HL-60 (cell line): ENCODE measurements at regions not wholly inside any gene's neighbourhood (a gene's known extent, or its start where the extent isn't known, plus 50 kb on each side); places are given as distances from the start of the nearest gene placed in this dataset.

Experiments used
- POLR2AphosphoS5 ChIP-seq: IDR thresholded peaks from 2 replicates; pipeline ENCODE4 v1.6.1; 2012; ENCODE audit warnings: low read depth
- SPI1 ChIP-seq: IDR thresholded peaks from 2 replicates; pipeline ENCODE4 v1.6.1; 2012; ENCODE audit warnings: low read depth, mild to moderate bottlenecking, borderline replicate concordance
- TF ChIP-seq, protein P1 (sequence below): IDR thresholded peaks from one replicate; pipeline ENCODE4 v1.5.1; 2011; ENCODE audit warnings: low read length, control low read depth, inconsistent platforms; ENCODE audit not compliant: insufficient read depth

DNA sequence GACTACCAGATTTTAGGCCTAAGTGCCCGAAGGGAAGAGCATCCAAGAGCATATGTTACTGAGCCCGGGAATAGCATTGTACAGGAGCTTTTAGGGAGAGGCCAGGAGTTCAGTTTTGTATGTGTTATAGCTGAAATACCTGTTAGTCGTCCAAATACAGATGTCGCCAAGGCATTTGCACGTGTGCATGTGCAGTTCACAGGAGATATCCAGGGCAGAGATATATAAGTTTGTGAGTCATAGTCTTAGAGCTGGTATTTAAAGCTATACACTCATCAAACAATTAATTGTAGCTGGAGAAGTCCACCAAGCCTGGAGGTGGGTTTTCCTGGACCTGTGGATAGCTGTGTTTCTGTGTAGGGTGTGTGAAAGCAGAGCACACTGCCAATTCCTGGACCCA lies 394.0 kb upstream of the FZD8 start:
- TF ChIP-seq, protein P1, sequence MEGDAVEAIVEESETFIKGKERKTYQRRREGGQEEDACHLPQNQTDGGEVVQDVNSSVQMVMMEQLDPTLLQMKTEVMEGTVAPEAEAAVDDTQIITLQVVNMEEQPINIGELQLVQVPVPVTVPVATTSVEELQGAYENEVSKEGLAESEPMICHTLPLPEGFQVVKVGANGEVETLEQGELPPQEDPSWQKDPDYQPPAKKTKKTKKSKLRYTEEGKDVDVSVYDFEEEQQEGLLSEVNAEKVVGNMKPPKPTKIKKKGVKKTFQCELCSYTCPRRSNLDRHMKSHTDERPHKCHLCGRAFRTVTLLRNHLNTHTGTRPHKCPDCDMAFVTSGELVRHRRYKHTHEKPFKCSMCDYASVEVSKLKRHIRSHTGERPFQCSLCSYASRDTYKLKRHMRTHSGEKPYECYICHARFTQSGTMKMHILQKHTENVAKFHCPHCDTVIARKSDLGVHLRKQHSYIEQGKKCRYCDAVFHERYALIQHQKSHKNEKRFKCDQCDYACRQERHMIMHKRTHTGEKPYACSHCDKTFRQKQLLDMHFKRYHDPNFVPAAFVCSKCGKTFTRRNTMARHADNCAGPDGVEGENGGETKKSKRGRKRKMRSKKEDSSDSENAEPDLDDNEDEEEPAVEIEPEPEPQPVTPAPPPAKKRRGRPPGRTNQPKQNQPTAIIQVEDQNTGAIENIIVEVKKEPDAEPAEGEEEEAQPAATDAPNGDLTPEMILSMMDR = no peak
- TF ChIP-seq POLR2AphosphoS5 (no peak), SPI1 (no peak)
